ENCODE measurements at regions not wholly inside any gene's neighbourhood (a gene's known extent, or its start where the extent isn't known, plus 50 kb on each side); places are given as distances from the start of the nearest gene placed in this dataset.

GRCh38 chr7:52325237-52325636 is 710.2 kb upstream of the POM121L12 start:
- Histone ChIP-seq H3K27ac (ENCODE audit: low read depth, low read length) (no peak overlapping the region), H3K9me3 (ENCODE audit: control insufficient read depth, insufficient read depth, low read length) (peaks cover 17% of the 10 kb centered on the region; the same call in 1 of the 2 replicates), H3K4me1 (ENCODE audit: control insufficient read depth, low read length) (no peaks in the 10 kb centered on the region), H3K4me3 (ENCODE audit: low read length) (no peak overlapping the region), H3K27me3 (ENCODE audit: control insufficient read depth, low read length) (no peaks in the 10 kb centered on the region), H3K9me2 (replicated peaks; ENCODE audit: control insufficient read depth, low read length) (no peaks in the 10 kb centered on the region), H3K79me2 (ENCODE audit: control insufficient read depth, low read length) (no peaks in the 10 kb centered on the region), H3K36me3 (ENCODE audit: control insufficient read depth, low read length) (no peaks in the 10 kb centered on the region), H3F3A (ENCODE audit: control insufficient read depth, insufficient read depth) (no peaks in the 10 kb centered on the region), H3K4me2 (ENCODE audit: low read length) (no peak overlapping the region), H4K20me1 (ENCODE audit: control insufficient read depth, insufficient read depth, low read depth, low read length) (no peaks in the 10 kb centered on the region)
- TF ChIP-seq EZH2phosphoT487 (IDR thresholded peaks at IDR 0.05; ENCODE audit: borderline replicate concordance, low read length) (no peak), CTCF (IDR thresholded peaks at IDR 0.05; ENCODE audit: low read depth, low read length, poor library complexity, severe bottlenecking) (no peak)

DNA sequence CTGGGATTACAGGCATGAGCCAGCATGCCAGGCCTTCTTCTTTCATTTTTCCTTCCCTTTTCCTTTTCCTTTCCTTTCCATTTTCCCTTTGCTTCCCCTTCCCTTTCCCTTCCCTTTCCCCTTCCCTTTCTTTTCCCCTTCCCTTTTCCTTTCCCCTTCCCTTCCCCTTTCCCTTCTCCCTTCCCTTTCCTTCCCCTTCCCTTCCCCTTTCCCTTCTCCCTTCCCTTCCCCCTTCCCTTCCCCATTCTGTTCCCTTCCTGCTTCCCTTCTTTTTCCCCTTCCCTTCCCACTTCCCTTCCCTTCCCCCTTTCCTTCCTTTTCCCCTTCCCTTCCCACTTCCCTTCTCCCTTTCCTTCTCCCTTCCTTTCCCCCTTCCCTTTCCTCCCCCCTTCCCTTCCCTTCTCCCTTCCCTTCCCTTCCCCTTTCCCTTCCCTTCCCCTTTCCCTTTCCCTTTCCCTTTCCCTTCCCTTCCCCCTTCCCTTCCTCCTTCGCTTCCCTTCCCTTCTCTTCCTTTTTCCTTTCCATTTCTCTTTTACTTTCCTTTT is 712.2 kb upstream of the POM121L12 start:
- Histone ChIP-seq H3K9me3 (ENCODE audit: control insufficient read depth, insufficient read depth, low read length) (peaks cover 15% of the 10 kb centered on the region; the same call in 1 of the 2 replicates), H3K9me2 (replicated peaks; ENCODE audit: control insufficient read depth, low read length) (no peaks in the 10 kb centered on the region)

GRCh38 chr7:52320610-52321009 is 714.8 kb upstream of the POM121L12 start:
- no peaks in the 10 kb centered on the region for H3K4me1 ChIP-seq (ENCODE audit: control insufficient read depth, low read length)
- peaks cover 8% of the 10 kb centered on the region; the same call in 1 of the 2 replicates for H3K9me3 ChIP-seq (ENCODE audit: control insufficient read depth, insufficient read depth, low read length)

More for the DNA sequence above, 712.2 kb upstream of the POM121L12 start:
- no peak for TF ChIP-seq CTCF (IDR thresholded peaks at IDR 0.05; ENCODE audit: low read depth, low read length, poor library complexity, severe bottlenecking)
- TF ChIP-seq EZH2phosphoT487 (IDR thresholded peaks at IDR 0.05; ENCODE audit: borderline replicate concordance, low read length): no peak
- H3K4me3 ChIP-seq (ENCODE audit: low read length): no peak overlapping the region
- H3K79me2 ChIP-seq (ENCODE audit: control insufficient read depth, low read length): no peaks in the 10 kb centered on the region
- no peak overlapping the region for H3K27ac ChIP-seq (ENCODE audit: low read depth, low read length)
- H3K4me1 ChIP-seq (ENCODE audit: control insufficient read depth, low read length): no peaks in the 10 kb centered on the region
- H3F3A ChIP-seq (ENCODE audit: control insufficient read depth, insufficient read depth): no peaks in the 10 kb centered on the region
- H3K27me3 ChIP-seq (ENCODE audit: control insufficient read depth, low read length): no peaks in the 10 kb centered on the region
- H3K36me3 ChIP-seq (ENCODE audit: control insufficient read depth, low read length): no peaks in the 10 kb centered on the region
- H4K20me1 ChIP-seq (ENCODE audit: control insufficient read depth, insufficient read depth, low read depth, low read length): no peaks in the 10 kb centered on the region
- no peak overlapping the region for H3K4me2 ChIP-seq (ENCODE audit: low read length)

More at GRCh38 chr7:52320610-52321009, 714.8 kb upstream of the POM121L12 start:
- no peak for TF ChIP-seq CTCF (IDR thresholded peaks at IDR 0.05; ENCODE audit: low read depth, low read length, poor library complexity, severe bottlenecking)
- TF ChIP-seq EZH2phosphoT487 (IDR thresholded peaks at IDR 0.05; ENCODE audit: borderline replicate concordance, low read length): no peak
- Histone ChIP-seq H3K79me2 (ENCODE audit: control insufficient read depth, low read length) (no peaks in the 10 kb centered on the region), H3K9me2 (replicated peaks; ENCODE audit: control insufficient read depth, low read length) (no peaks in the 10 kb centered on the region), H3K36me3 (ENCODE audit: control insufficient read depth, low read length) (no peaks in the 10 kb centered on the region), H3K4me3 (ENCODE audit: low read length) (no peak overlapping the region), H3K27ac (ENCODE audit: low read depth, low read length) (no peak overlapping the region), H3F3A (ENCODE audit: control insufficient read depth, insufficient read depth) (no peaks in the 10 kb centered on the region), H3K4me2 (ENCODE audit: low read length) (no peak overlapping the region), H3K27me3 (ENCODE audit: control insufficient read depth, low read length) (no peaks in the 10 kb centered on the region), H4K20me1 (ENCODE audit: control insufficient read depth, insufficient read depth, low read depth, low read length) (no peaks in the 10 kb centered on the region)

Measured in DOHH2 (cell line).